Ishikawa (cell line): ENCODE measurements at regions not wholly inside any gene's neighbourhood (a gene's known extent, or its start where the extent isn't known, plus 50 kb on each side); places are given as distances from the start of the nearest gene placed in this dataset.

Experiments used
- CEBPB ChIP-seq: IDR thresholded peaks from 2 replicates; pipeline ENCODE4 v1.6.1; 2012
- CREB1 ChIP-seq: IDR thresholded peaks from 2 replicates; pipeline ENCODE4 v1.6.1; 2012; ENCODE audit warnings: low read depth
- EGR1 ChIP-seq: IDR thresholded peaks from 2 replicates; pipeline ENCODE4 v1.6.1; 2012
- EP300 ChIP-seq: IDR thresholded peaks from 2 replicates; pipeline ENCODE4 v1.6.1; 2012; ENCODE audit warnings: borderline replicate concordance
- FOXM1 ChIP-seq: IDR thresholded peaks from 2 replicates; pipeline ENCODE4 v1.6.1; 2012; ENCODE audit warnings: low read depth, borderline replicate concordance
- MAX ChIP-seq: IDR thresholded peaks from 2 replicates; pipeline ENCODE4 v1.6.1; 2012
- NFIC ChIP-seq: IDR thresholded peaks from 2 replicates; pipeline ENCODE4 v1.6.1; 2012
- RAD21 ChIP-seq: IDR thresholded peaks from 2 replicates; pipeline ENCODE4 v1.6.1; 2012; ENCODE audit warnings: low read depth
- REST ChIP-seq: IDR thresholded peaks from 2 replicates; pipeline ENCODE4 v1.6.1; 2012; ENCODE audit warnings: low read depth, mild to moderate bottlenecking
- TAF1 ChIP-seq: IDR thresholded peaks from 2 replicates; pipeline ENCODE4 v1.6.1; 2012; ENCODE audit warnings: low read depth, mild to moderate bottlenecking
- TCF12 ChIP-seq: IDR thresholded peaks from 2 replicates; pipeline ENCODE4 v1.6.1; 2012; ENCODE audit warnings: low read depth
- TEAD4 ChIP-seq: IDR thresholded peaks from 2 replicates; pipeline ENCODE4 v1.6.1; 2012
- USF1 ChIP-seq: IDR thresholded peaks from 2 replicates; pipeline ENCODE4 v1.6.1; 2012
- YY1 ChIP-seq: IDR thresholded peaks from 2 replicates; pipeline ENCODE4 v1.6.1; 2012; ENCODE audit warnings: low read depth
- ZBTB7A ChIP-seq: IDR thresholded peaks from 2 replicates; pipeline ENCODE4 v1.6.1; 2012; ENCODE audit warnings: low read depth

GRCh38 chr11:127412722-127413380 lies 412.3 kb upstream of the KIRREL3 start:
- TF ChIP-seq EGR1, result no peak

- no peak for TF ChIP-seq TEAD4
- TF ChIP-seq CREB1, result no peak
- TF ChIP-seq EP300, result no peak
- no peak for TF ChIP-seq TCF12
- TF ChIP-seq FOXM1, result no peak
These were observed 411.7 kb upstream of the KIRREL3 start for GRCh38 chr11:127412234-127412633.

GRCh38 chr11:127411283-127411682 lies 410.7 kb upstream of the KIRREL3 start:
- TF ChIP-seq TAF1 (no peak), TCF12 (no peak), MAX (no peak)

GRCh38 chr11:127395034-127395433 lies 394.5 kb upstream of the KIRREL3 start:
- no peak for TF ChIP-seq EGR1
- TF ChIP-seq MAX, result no peak
- TF ChIP-seq FOXM1, result no peak
- TF ChIP-seq RAD21, result no peak
- TF ChIP-seq REST, result no peak
- no peak for TF ChIP-seq NFIC
- TF ChIP-seq ZBTB7A, result no peak
- TF ChIP-seq TEAD4, result no peak
- no peak for TF ChIP-seq YY1
- no peak for TF ChIP-seq CREB1
- TF ChIP-seq EP300, result no peak
- no peak for TF ChIP-seq TAF1
- TF ChIP-seq USF1, result no peak
- TF ChIP-seq CEBPB, result no peak
- no peak for TF ChIP-seq TCF12

- TF ChIP-seq MAX (no peak), CREB1 (no peak), FOXM1 (no peak), ZBTB7A (no peak), YY1 (no peak), EGR1 (no peak), USF1 (no peak), TAF1 (no peak), NFIC (no peak), CEBPB (no peak), TCF12 (no peak), TEAD4 (no peak), REST (no peak), EP300 (no peak), RAD21 (no peak)
These were observed 393.0 kb upstream of the KIRREL3 start for GRCh38 chr11:127393460-127393997.

- TF ChIP-seq YY1, result no peak
- no peak for TF ChIP-seq TCF12
- no peak for TF ChIP-seq CEBPB
- TF ChIP-seq FOXM1, result no peak
- TF ChIP-seq EP300, result no peak
- TF ChIP-seq CREB1, result no peak
- TF ChIP-seq EGR1, result no peak
- no peak for TF ChIP-seq MAX
- TF ChIP-seq TEAD4, result no peak
These were observed 392.0 kb upstream of the KIRREL3 start for GRCh38 chr11:127392575-127392974.
